ENCODE measurements at regions not wholly inside any gene's neighbourhood (a gene's known extent, or its start where the extent isn't known, plus 50 kb on each side); places are given as distances from the start of the nearest gene placed in this dataset.

- Mint-ChIP-seq H3K4me1 (no peaks in the 10 kb centered on the region), H3K27me3 (peaks cover 17% of the 10 kb centered on the region), H3K4me3 (no peak overlapping the region), H3K27ac (no peak overlapping the region), H3K36me3 (ENCODE audit: low read depth) (no peaks in the 10 kb centered on the region), H3K9me3 (no peaks in the 10 kb centered on the region)
- DNase-seq: no peak
- ChIA-PET POLR2A (no interaction called here), CTCF (no interaction called here)
Measured at GRCh38 chr4:78989697-78990270, 50.5 kb upstream of the PAQR3 start.

Measured in activated CD4-positive, alpha-beta memory T cell treated with anti-CD3 and anti-CD28 coated beads, Interleukin-2, amount 10 ng/mL, durations not matched to agents 7 days and 5 days (primary cell).